ENCODE measurements at regions not wholly inside any gene's neighbourhood (a gene's known extent, or its start where the extent isn't known, plus 50 kb on each side); places are given as distances from the start of the nearest gene placed in this dataset.

- no peak for TF ChIP-seq REST (IDR thresholded peaks at IDR 0.05; ENCODE audit: insufficient replicate concordance, low read depth)
- no peak for TF ChIP-seq SPI1 (IDR thresholded peaks at IDR 0.05; ENCODE audit: borderline replicate concordance, low read depth)
- TF ChIP-seq GABPA (IDR thresholded peaks at IDR 0.05; ENCODE audit: low read depth), result no peak
- TF ChIP-seq CTCF (IDR thresholded peaks at IDR 0.05; ENCODE audit: insufficient read depth, low read length), result no peak
- no peak for TF ChIP-seq POLR2AphosphoS5 (IDR thresholded peaks at IDR 0.05; ENCODE audit: low read depth)
- no peak overlapping the region for H3K27ac ChIP-seq (replicated peaks)
- no peaks in the 10 kb centered on the region for H3K27me3 ChIP-seq (ENCODE audit: insufficient read depth, poor library complexity, severe bottlenecking)
- DNase-seq (ENCODE audit: low read depth in 1 of 2, low spot score in 1 of 2), result no peak
- no peak overlapping the region for H3K4me3 ChIP-seq (replicated peaks; ENCODE audit: insufficient read depth, low read length)
Observed at GRCh38 chr6:151698931-151699700, 108.4 kb upstream of the ESR1 start.

GRCh38 chr6:151699719-151700118 lies 107.8 kb upstream of the ESR1 start:
- H3K27ac ChIP-seq (replicated peaks), result no peak overlapping the region
- H3K4me3 ChIP-seq (replicated peaks; ENCODE audit: insufficient read depth, low read length), result no peak overlapping the region
- no peaks in the 10 kb centered on the region for H3K27me3 ChIP-seq (ENCODE audit: insufficient read depth, poor library complexity, severe bottlenecking)
- TF ChIP-seq POLR2AphosphoS5 (IDR thresholded peaks at IDR 0.05; ENCODE audit: low read depth) (no peak), GABPA (IDR thresholded peaks at IDR 0.05; ENCODE audit: low read depth) (no peak)
- DNase-seq (ENCODE audit: low read depth in 1 of 2, low spot score in 1 of 2), result no peak

- no peak overlapping the region for H3K27ac ChIP-seq (replicated peaks)
- no peaks in the 10 kb centered on the region for H3K27me3 ChIP-seq (ENCODE audit: insufficient read depth, poor library complexity, severe bottlenecking)
- H3K4me3 ChIP-seq (replicated peaks; ENCODE audit: insufficient read depth, low read length), result no peak overlapping the region
- TF ChIP-seq REST (IDR thresholded peaks at IDR 0.05; ENCODE audit: insufficient replicate concordance, low read depth) (no peak), GABPA (IDR thresholded peaks at IDR 0.05; ENCODE audit: low read depth) (no peak), POLR2AphosphoS5 (IDR thresholded peaks at IDR 0.05; ENCODE audit: low read depth) (no peak), SPI1 (IDR thresholded peaks at IDR 0.05; ENCODE audit: borderline replicate concordance, low read depth) (no peak), CTCF (IDR thresholded peaks at IDR 0.05; ENCODE audit: insufficient read depth, low read length) (no peak)
- no peak for DNase-seq (ENCODE audit: low read depth in 1 of 2, low spot score in 1 of 2)
Observed at GRCh38 chr6:151701911-151702562, 105.4 kb upstream of the ESR1 start.

- no peaks in the 10 kb centered on the region for H3K27me3 ChIP-seq (ENCODE audit: insufficient read depth, poor library complexity, severe bottlenecking)
- no peak for TF ChIP-seq CTCF (IDR thresholded peaks at IDR 0.05; ENCODE audit: insufficient read depth, low read length)
- no peak for TF ChIP-seq SPI1 (IDR thresholded peaks at IDR 0.05; ENCODE audit: borderline replicate concordance, low read depth)
- no peak for DNase-seq (ENCODE audit: low read depth in 1 of 2, low spot score in 1 of 2)
- no peak overlapping the region for H3K4me3 ChIP-seq (replicated peaks; ENCODE audit: insufficient read depth, low read length)
- no peak overlapping the region for H3K27ac ChIP-seq (replicated peaks)
Observed at GRCh38 chr6:151702851-151703658, 104.4 kb upstream of the ESR1 start.
